ENCODE measurements at regions not wholly inside any gene's neighbourhood (a gene's known extent, or its start where the extent isn't known, plus 50 kb on each side); places are given as distances from the start of the nearest gene placed in this dataset.

- no TSS peak for BruUV-seq (replicated peaks)
- intact Hi-C loops (cut with micrococcal nuclease): no loop called here
- Mint-ChIP-seq H3K27ac (ENCODE audit: low read depth, unreplicated experiment) (no peak overlapping the region), H3K9me3 (ENCODE audit: unreplicated experiment) (no peaks in the 10 kb centered on the region), H3K4me3 (ENCODE audit: unreplicated experiment) (no peak overlapping the region), H3K4me1 (ENCODE audit: insufficient read depth, unreplicated experiment) (no peaks in the 10 kb centered on the region), H3K36me3 (ENCODE audit: insufficient read depth, unreplicated experiment) (no peaks in the 10 kb centered on the region), H3K27me3 (ENCODE audit: insufficient read depth, unreplicated experiment) (no peaks in the 10 kb centered on the region)
- no peak for TF ChIP-seq CTCF (IDR thresholded peaks at IDR 0.05; ENCODE audit: unreplicated experiment)
- POLR2A ChIA-PET: no interaction called here
- DNase-seq (ENCODE audit: unreplicated experiment): no peak
- CTCF ChIA-PET: no interaction called here
These were observed 943.6 kb upstream of the MBL2 start for GRCh38 chr10:53716156-53716555.

- Mint-ChIP-seq H3K4me1 (ENCODE audit: insufficient read depth, unreplicated experiment) (no peaks in the 10 kb centered on the region), H3K27me3 (ENCODE audit: insufficient read depth, unreplicated experiment) (no peaks in the 10 kb centered on the region), H3K27ac (ENCODE audit: low read depth, unreplicated experiment) (no peak overlapping the region), H3K4me3 (ENCODE audit: unreplicated experiment) (no peak overlapping the region), H3K9me3 (ENCODE audit: unreplicated experiment) (no peaks in the 10 kb centered on the region), H3K36me3 (ENCODE audit: insufficient read depth, unreplicated experiment) (no peaks in the 10 kb centered on the region)
- BruUV-seq (replicated peaks): no TSS peak
- POLR2A ChIA-PET: no interaction called here
- no peak for TF ChIP-seq CTCF (IDR thresholded peaks at IDR 0.05; ENCODE audit: unreplicated experiment)
- CTCF ChIA-PET: no interaction called here
- no peak for DNase-seq (ENCODE audit: unreplicated experiment)
- intact Hi-C loops (cut with micrococcal nuclease): no loop called here
These were observed 940.8 kb upstream of the MBL2 start for GRCh38 chr10:53713431-53713830.

GRCh38 chr10:53702489-53702888 is 929.9 kb upstream of the MBL2 start:
- H3K27ac Mint-ChIP-seq (ENCODE audit: low read depth, unreplicated experiment): no peak overlapping the region
- intact Hi-C loops (cut with micrococcal nuclease): no loop called here
- no peak for TF ChIP-seq CTCF (IDR thresholded peaks at IDR 0.05; ENCODE audit: unreplicated experiment)
- no peaks in the 10 kb centered on the region for H3K36me3 Mint-ChIP-seq (ENCODE audit: insufficient read depth, unreplicated experiment)
- no peak overlapping the region for H3K4me3 Mint-ChIP-seq (ENCODE audit: unreplicated experiment)
- H3K9me3 Mint-ChIP-seq (ENCODE audit: unreplicated experiment): no peaks in the 10 kb centered on the region
- POLR2A ChIA-PET: no interaction called here
- CTCF ChIA-PET: interaction anchor here (0.7 to 0.8 kb wide), 2 partner anchors 80 to 818 kb away, joined by 3 read pairs; no protein-coding TSS in a partner anchor
- no peak for DNase-seq (ENCODE audit: unreplicated experiment)
- no peaks in the 10 kb centered on the region for H3K27me3 Mint-ChIP-seq (ENCODE audit: insufficient read depth, unreplicated experiment)
- BruUV-seq (replicated peaks): no TSS peak
- H3K4me1 Mint-ChIP-seq (ENCODE audit: insufficient read depth, unreplicated experiment): no peaks in the 10 kb centered on the region

GRCh38 chr10:53701213-53701612 is 928.6 kb upstream of the MBL2 start:
- intact Hi-C loops (cut with micrococcal nuclease): no loop called here
- Mint-ChIP-seq H3K27me3 (ENCODE audit: insufficient read depth, unreplicated experiment) (no peaks in the 10 kb centered on the region), H3K4me3 (ENCODE audit: unreplicated experiment) (no peak overlapping the region), H3K9me3 (ENCODE audit: unreplicated experiment) (no peaks in the 10 kb centered on the region), H3K4me1 (ENCODE audit: insufficient read depth, unreplicated experiment) (no peaks in the 10 kb centered on the region), H3K36me3 (ENCODE audit: insufficient read depth, unreplicated experiment) (no peaks in the 10 kb centered on the region), H3K27ac (ENCODE audit: low read depth, unreplicated experiment) (no peak overlapping the region)
- no TSS peak for BruUV-seq (replicated peaks)
- no peak for TF ChIP-seq CTCF (IDR thresholded peaks at IDR 0.05; ENCODE audit: unreplicated experiment)
- ChIA-PET POLR2A (no interaction called here), CTCF (no interaction called here)
- no peak for DNase-seq (ENCODE audit: unreplicated experiment)
